NCI-H2227 (cell line): ENCODE measurements at regions not wholly inside any gene's neighbourhood (a gene's known extent, or its start where the extent isn't known, plus 50 kb on each side); places are given as distances from the start of the nearest gene placed in this dataset.

Experiments used
- DNase-seq: peaks from one replicate; lab custom pipeline; 2025; ENCODE audit not compliant: unreplicated experiment; lab: John Stamatoyannopoulos, UW

GRCh38 chr16:79408355-79408754 lies 192.2 kb downstream of the MAF start:
- DNase-seq: no peak

GRCh38 chr16:79407461-79408135 lies 192.9 kb downstream of the MAF start:
- DNase-seq: no peak

- no peak for DNase-seq
Observed at GRCh38 chr16:79407005-79407404, 193.5 kb downstream of the MAF start.

- no peak for DNase-seq
Observed at GRCh38 chr16:79404571-79404970, 196.0 kb downstream of the MAF start.

- no peak for DNase-seq
Observed at GRCh38 chr16:79403534-79403933, 197.0 kb downstream of the MAF start.

- no peak for DNase-seq
Observed at GRCh38 chr16:79402920-79403319, 197.6 kb downstream of the MAF start.

GRCh38 chr16:79402356-79402755 lies 198.2 kb downstream of the MAF start:
- DNase-seq: no peak

- no peak for DNase-seq
Observed at GRCh38 chr16:79401782-79402181, 198.8 kb downstream of the MAF start.

GRCh38 chr16:79401157-79401556 lies 199.4 kb downstream of the MAF start:
- no peak for DNase-seq

GRCh38 chr16:79400462-79401149 lies 199.9 kb downstream of the MAF start:
- DNase-seq: no peak

GRCh38 chr16:79395591-79395990 lies 204.9 kb downstream of the MAF start:
- no peak for DNase-seq

- DNase-seq: no peak
Observed at GRCh38 chr16:79394206-79394605, 206.3 kb downstream of the MAF start.

GRCh38 chr16:79393564-79393963 lies 207.0 kb downstream of the MAF start:
- no peak for DNase-seq

GRCh38 chr16:79393127-79393526 lies 207.4 kb downstream of the MAF start:
- no peak for DNase-seq

- DNase-seq: no peak
Observed at GRCh38 chr16:79392081-79392480, 208.5 kb downstream of the MAF start.

- no peak for DNase-seq
Observed at GRCh38 chr16:79391395-79391794, 209.1 kb downstream of the MAF start.

GRCh38 chr16:79390481-79391051 lies 210.0 kb downstream of the MAF start:
- no peak for DNase-seq

GRCh38 chr16:79388396-79388795 lies 212.1 kb downstream of the MAF start:
- no peak for DNase-seq

GRCh38 chr16:79386299-79386698 lies 214.2 kb downstream of the MAF start:
- no peak for DNase-seq

GRCh38 chr16:79381603-79382042 lies 218.9 kb downstream of the MAF start:
- DNase-seq: peak; percentile 69

- DNase-seq: no peak
Observed at GRCh38 chr16:79380995-79381602, 219.4 kb downstream of the MAF start.

- DNase-seq: no peak
Observed at GRCh38 chr16:79379095-79379494, 221.4 kb downstream of the MAF start.
